HCT116 (cell line): ENCODE measurements at regions not wholly inside any gene's neighbourhood (a gene's known extent, or its start where the extent isn't known, plus 50 kb on each side); places are given as distances from the start of the nearest gene placed in this dataset.
"Not testable (repeated sequence)": the region's sequence is repeated elsewhere in the genome, so short reads cannot be mapped to it uniquely, and the experiment has no call there.

Source experiments
- EZH2phosphoT487 ChIP-seq: fragments of 200-600 bp; IDR thresholded peaks from 2 replicates; pipeline ENCODE4 v1.6.1; 2018; ENCODE audit warnings: antibody characterized with exemption, borderline replicate concordance
- POLR2A ChIP-seq: IDR thresholded peaks from 2 replicates; pipeline ENCODE4 v1.7.0; 2011; ENCODE audit warnings: borderline replicate concordance; ENCODE audit not compliant: insufficient read depth, insufficient read length; ENCODE audit errors: extremely low read depth
- POLR2AphosphoS5 ChIP-seq: IDR thresholded peaks from 2 replicates; pipeline ENCODE4 v1.6.1; 2011; ENCODE audit warnings: mild to moderate bottlenecking, low read depth, low read length, moderate library complexity
- TCF7L2 ChIP-seq: IDR thresholded peaks from 2 replicates; pipeline ENCODE4 v1.7.0; 2011; ENCODE audit warnings: borderline replicate concordance, inconsistent platforms; ENCODE audit not compliant: insufficient read depth, insufficient read length; ENCODE audit errors: extremely low read depth
- ZNF274 ChIP-seq: fragments of 200-500 bp; sonication (Bioruptor generic); IDR thresholded peaks from 2 replicates; pipeline ENCODE4 v1.6.1; 2014; ENCODE audit warnings: mild to moderate bottlenecking, low read depth, low read length, inconsistent platforms
- TF ChIP-seq, protein P1 (sequence below), 3 experiments: fragments of 200-600 bp in 1 of 3; sonication (generic) in 1 of 3; IDR thresholded peaks in 2 of 3; conservative IDR thresholded peaks in 1 of 3; 2 replicates each; pipeline ENCODE4 v1.5.1; 2012 to 2017; ENCODE audit warnings: low read depth in 2 of 3, low read length in 2 of 3, antibody characterized with exemption in 1 of 3, borderline replicate concordance in 1 of 3, control low read depth in 1 of 3, mild to moderate bottlenecking in 1 of 3, mixed read lengths in 1 of 3, mixed run types in 1 of 3, moderate library complexity in 1 of 3; ENCODE audit not compliant: insufficient read depth in 1 of 3

- TF ChIP-seq, protein P1, sequence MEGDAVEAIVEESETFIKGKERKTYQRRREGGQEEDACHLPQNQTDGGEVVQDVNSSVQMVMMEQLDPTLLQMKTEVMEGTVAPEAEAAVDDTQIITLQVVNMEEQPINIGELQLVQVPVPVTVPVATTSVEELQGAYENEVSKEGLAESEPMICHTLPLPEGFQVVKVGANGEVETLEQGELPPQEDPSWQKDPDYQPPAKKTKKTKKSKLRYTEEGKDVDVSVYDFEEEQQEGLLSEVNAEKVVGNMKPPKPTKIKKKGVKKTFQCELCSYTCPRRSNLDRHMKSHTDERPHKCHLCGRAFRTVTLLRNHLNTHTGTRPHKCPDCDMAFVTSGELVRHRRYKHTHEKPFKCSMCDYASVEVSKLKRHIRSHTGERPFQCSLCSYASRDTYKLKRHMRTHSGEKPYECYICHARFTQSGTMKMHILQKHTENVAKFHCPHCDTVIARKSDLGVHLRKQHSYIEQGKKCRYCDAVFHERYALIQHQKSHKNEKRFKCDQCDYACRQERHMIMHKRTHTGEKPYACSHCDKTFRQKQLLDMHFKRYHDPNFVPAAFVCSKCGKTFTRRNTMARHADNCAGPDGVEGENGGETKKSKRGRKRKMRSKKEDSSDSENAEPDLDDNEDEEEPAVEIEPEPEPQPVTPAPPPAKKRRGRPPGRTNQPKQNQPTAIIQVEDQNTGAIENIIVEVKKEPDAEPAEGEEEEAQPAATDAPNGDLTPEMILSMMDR (IDR thresholded peaks at IDR 0.05 in 2 of 3, conservative IDR thresholded peaks at IDR 0.05 in 1 of 3; ENCODE audit: borderline replicate concordance in 1 of 3, insufficient read depth in 1 of 3, low read depth in 2 of 3, low read length in 2 of 3): not testable (repeated sequence)
- TF ChIP-seq TCF7L2, POLR2A, ZNF274, POLR2AphosphoS5, EZH2phosphoT487: not testable (repeated sequence)
These were observed 181.2 kb downstream of the CD47 start for GRCh38 chr3:107909583-107909982.
